ENCODE measurements at regions not wholly inside any gene's neighbourhood (a gene's known extent, or its start where the extent isn't known, plus 50 kb on each side); places are given as distances from the start of the nearest gene placed in this dataset.
A peak's percentile ranks its signal among the peaks of the same experiment; 100 is the strongest.

- no peak for DNase-seq (ENCODE audit: low read depth in 2 of 2)
Measured at GRCh38 chr18:65548316-65548715, 202.5 kb upstream of the CDH7 start.

DNA sequence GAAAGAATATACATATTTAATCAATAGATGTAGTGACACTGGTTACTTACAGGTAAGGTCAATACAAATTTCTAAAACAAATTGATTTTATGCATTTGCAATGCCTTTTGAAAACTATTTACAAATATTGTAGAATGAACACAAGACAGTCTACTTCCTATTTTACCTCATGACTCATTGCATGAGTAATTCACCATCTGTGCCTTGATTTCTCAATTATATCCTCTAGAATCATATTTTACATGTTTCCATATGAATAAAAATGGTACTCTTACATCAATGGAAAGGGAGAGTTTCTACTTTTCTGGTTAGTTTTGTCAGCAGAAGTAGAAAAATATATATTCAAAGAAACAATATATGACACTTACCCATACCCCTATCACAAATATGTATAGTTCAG lies 203.8 kb upstream of the CDH7 start:
- DNase-seq (ENCODE audit: low read depth in 2 of 2): no peak

DNA sequence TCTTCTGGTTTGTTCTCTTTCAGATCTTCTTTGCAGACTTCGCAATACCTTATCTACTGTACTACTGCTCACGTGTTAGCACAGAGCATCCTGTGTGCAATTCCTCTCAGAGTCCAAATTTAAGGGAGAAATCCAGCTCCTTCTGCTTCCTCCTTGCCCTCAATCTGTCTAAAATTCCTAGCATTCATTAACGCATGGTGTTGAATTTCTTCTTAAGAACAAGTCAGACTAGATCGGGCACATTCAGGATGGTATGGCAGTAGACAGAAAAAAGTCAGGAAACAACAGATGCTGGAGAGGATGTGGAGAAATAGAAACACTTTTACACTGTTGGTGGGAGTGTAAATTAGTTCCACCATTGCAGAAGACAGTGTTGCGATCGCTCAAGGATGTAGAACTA lies 206.1 kb upstream of the CDH7 start:
- no peak for DNase-seq (ENCODE audit: low read depth in 2 of 2)

DNA sequence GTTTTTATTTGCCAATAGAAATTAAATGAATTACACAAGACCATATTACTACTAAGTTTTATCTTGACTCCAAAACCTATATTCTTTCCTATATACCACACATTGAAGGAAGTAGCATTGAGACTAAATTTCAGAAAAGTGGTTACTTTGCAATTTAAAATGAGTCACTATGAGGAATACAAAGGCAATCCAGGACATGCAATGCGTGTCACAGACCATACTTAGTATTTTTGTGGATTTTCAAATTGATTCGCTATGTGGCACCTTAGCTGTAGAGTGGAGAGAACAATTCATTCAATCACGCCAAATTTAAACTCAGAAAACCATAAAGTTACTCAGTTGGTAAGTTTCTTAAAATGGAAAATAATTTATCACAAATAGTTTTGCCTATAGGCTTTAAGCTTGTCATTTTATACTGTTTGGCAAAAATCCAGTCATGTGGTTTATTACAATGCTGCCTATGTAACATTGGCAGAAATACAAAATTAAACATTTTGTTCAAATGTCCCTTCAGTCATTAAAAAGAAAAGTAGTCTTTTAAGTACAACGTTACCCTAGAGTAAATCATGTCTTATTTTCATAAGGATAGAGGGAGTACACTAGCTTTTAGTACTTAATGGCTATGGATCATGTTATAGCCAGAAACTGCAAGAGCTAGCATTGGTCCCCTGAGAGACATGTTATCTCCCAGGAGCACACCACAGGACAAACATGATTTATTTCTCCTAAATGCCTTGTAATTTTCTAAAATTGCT lies 222.8 kb upstream of the CDH7 start:
- DNase-seq (ENCODE audit: low read depth in 2 of 2): no peak

- DNase-seq (ENCODE audit: low read depth in 2 of 2): no peak
Measured at GRCh38 chr18:65526099-65526498, 224.7 kb upstream of the CDH7 start.

- no peak for DNase-seq (ENCODE audit: low read depth in 2 of 2)
Measured at GRCh38 chr18:65523461-65523860, 227.4 kb upstream of the CDH7 start.

DNA sequence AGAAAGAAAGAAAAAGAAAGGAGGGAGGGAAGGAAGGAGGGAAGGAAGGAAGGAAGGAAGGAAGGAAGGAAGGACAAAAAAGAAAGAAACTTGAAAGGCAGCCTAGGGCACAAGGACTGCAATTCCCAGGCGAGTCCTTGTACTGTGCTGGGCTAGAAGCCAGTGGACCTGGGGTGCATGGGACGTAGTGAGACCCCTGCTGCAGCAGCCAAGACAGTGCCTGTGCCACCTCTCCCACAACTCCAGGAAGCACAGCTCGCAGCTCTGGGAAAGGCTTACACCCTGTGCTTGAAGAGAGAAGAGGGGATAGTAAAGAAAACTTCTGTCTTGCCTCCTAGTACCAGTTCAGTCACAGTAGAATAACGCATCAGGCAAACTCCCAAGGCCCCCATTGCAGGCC lies 227.9 kb upstream of the CDH7 start:
- no peak for DNase-seq (ENCODE audit: low read depth in 2 of 2)

DNA sequence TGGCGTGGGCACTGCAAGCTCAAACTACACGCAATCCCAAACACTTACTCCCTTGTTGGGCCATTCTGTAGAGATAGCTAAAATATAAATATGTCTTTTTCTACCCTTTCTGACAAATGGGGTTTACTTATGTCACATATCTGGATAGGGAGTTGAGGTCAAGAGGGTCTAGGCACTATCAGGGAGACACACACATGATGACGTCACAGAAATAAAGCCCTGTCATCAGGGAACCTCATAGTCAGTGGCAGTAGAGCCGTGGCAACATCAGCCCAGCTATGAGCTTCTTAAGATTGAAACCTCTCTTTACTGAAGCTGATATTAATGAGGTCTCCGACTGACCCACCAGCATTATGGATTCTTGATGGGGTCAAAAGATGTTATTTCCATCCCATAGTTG lies 234.6 kb upstream of the CDH7 start:
- no peak for DNase-seq (ENCODE audit: low read depth in 2 of 2)

DNA sequence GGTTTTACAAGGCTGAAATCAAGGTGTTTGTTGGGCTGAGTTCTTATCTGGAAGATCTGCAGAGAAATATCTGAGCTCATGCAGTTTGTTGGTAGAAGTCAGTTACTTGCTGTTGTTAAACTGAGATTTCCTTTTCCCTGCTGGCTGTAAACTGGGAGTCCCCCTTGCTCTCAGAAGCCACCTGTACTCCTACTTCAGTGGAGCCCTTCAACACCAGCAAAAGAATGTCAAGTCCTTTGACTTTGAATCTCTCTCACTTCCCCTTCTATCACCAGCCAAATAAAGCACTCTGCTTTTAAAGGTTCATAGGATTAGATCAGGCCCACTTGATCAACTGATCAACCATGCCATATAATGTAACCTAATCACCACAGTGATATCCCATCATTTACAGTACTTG lies 252.2 kb upstream of the CDH7 start:
- no peak for DNase-seq (ENCODE audit: low read depth in 2 of 2)

DNA sequence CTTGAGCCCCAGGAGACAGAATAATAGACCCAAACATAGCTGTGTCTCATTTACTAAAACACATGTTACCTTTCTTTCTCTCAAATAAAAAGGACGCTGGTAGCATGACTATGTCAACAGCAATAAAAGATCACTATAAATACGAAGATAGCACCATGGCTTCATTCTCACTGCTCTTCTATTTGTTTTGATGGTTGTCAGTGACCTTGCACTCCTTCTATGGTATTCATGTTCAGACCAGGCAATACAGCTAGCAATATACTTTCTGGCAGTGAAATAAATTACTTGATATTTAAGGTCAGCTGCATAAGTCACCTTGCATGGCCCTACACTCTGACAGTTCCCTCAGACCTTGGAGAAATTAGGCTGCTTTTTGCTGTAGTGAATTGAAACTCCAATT lies 263.2 kb upstream of the CDH7 start:
- DNase-seq (ENCODE audit: low read depth in 2 of 2): no peak

DNA sequence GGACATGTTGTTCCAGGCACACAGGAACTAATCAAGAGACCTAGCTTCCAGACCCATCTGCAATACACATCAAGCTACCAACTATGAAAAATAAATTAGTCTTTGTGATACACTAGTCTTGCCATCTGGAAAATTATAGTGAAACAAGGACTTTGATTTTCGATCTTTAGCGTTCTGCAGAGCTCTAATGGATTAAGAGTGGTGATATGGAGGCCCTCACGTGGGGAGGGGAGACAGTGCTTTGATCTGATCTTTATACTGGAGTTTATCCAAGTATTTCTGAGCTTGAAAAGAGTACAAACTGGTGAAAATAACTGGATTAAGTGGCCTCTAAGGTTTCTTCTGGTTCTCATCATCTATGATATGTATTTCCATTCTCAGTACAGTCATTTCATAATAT lies 273.4 kb upstream of the CDH7 start:
- no peak for DNase-seq (ENCODE audit: low read depth in 2 of 2)

GRCh38 chr18:65468881-65469280 lies 281.9 kb upstream of the CDH7 start:
- DNase-seq (ENCODE audit: low read depth in 2 of 2): no peak

GRCh38 chr18:65464361-65464760 lies 286.5 kb upstream of the CDH7 start:
- DNase-seq (ENCODE audit: low read depth in 2 of 2): no peak

GRCh38 chr18:65459741-65460140 lies 291.1 kb upstream of the CDH7 start:
- DNase-seq (ENCODE audit: low read depth in 2 of 2): no peak

GRCh38 chr18:65458871-65459270 lies 291.9 kb upstream of the CDH7 start:
- no peak for DNase-seq (ENCODE audit: low read depth in 2 of 2)

DNA sequence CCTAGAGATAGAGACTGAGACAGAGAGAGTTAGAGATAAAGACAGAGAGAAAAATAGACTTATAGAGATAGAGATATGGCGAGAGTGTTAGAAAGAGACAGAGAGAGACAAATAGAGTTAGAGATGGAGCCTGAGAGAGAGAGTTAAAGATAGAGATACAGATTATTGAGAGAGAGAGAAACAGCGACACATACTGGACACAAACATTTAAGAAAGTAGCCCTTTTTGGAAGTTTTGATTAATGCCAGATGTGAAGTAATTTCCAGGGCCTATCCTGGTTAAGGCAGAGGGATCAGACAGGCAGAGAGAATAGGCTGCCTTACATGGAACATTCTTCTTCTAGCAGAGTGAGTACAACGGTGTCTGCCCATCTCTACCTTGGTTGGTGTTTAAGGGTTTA lies 311.6 kb upstream of the CDH7 start:
- peak; percentile 24 to 42 for DNase-seq (ENCODE audit: low read depth in 2 of 2)

- no peak for DNase-seq (ENCODE audit: low read depth in 2 of 2)
Measured at GRCh38 chr18:65436430-65436829, 314.4 kb upstream of the CDH7 start.

- DNase-seq (ENCODE audit: low read depth in 2 of 2): no peak
Measured at GRCh38 chr18:65435534-65435933, 315.3 kb upstream of the CDH7 start.

- DNase-seq (ENCODE audit: low read depth in 2 of 2): no peak
Measured at GRCh38 chr18:65429601-65430000, 321.2 kb upstream of the CDH7 start.

DNA sequence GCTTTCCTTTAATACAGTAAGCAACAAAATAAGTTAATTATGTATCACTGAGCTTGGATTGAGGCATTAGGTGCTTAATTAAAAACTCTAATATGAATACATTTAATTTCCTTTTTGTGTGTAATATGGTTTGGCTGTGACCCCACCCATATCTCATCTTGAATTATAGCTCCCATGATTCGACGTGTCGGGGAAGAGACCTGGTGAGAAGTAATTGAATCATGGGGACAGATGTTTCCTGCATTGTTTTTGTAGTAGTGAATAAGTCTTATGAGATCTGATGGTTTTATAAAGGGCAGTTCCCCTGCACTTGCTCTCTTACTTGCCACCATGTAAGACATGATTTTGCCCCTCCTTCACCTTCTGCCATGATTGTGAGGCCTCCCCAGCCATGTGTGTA lies 325.4 kb upstream of the CDH7 start:
- no peak for DNase-seq (ENCODE audit: low read depth in 2 of 2)

GRCh38 chr18:65423776-65424175 lies 327.0 kb upstream of the CDH7 start:
- DNase-seq (ENCODE audit: low read depth in 2 of 2): no peak

DNA sequence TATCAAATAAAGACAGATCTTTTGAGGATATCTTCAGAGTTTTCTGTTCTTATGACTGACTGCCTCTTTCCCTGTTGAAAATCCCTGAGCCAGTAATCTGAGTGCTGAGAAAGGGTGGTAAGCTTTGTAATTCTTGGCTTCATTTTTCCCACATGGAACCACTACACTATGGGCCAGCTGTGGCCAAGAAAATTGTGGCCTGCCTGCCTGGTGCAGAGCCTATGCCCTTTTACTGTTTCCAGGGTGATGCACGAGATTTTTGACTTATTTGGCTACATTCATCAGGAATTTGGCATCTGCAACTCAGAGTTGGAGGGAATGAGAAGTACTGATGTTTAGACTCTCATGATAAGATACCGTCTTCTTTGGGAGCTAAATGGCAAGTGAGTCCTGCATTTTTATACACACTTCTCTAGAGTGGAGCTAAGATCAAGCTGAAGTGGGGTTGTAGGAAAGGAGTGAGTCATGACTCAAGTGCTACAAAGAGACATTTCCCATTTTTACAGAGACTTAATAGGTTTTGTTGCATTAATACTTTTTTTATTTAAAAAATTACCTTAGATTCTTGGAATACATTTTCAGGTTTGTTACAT lies 328.2 kb upstream of the CDH7 start:
- DNase-seq (ENCODE audit: low read depth in 2 of 2): no peak

GRCh38 chr18:65415098-65415497 lies 335.7 kb upstream of the CDH7 start:
- DNase-seq (ENCODE audit: low read depth in 2 of 2): no peak

GRCh38 chr18:65414501-65414900 lies 336.3 kb upstream of the CDH7 start:
- no peak for DNase-seq (ENCODE audit: low read depth in 2 of 2)
